Neuron (in vitro differentiated cells): ENCODE measurements at regions not wholly inside any gene's neighbourhood (a gene's known extent, or its start where the extent isn't known, plus 50 kb on each side); places are given as distances from the start of the nearest gene placed in this dataset.
"Not testable (repeated sequence)": the region's sequence is repeated elsewhere in the genome, so short reads cannot be mapped to it uniquely, and the experiment has no call there.

Experiments
- H2AFZ ChIP-seq: one replicate; pipeline ENCODE4 v1.6.1; 2013; ENCODE audit warnings: low read depth, mild to moderate bottlenecking, inconsistent platforms, low read length, moderate library complexity
- H3K27me3 ChIP-seq: one replicate; pipeline ENCODE4 v1.6.1; 2013; ENCODE audit warnings: low read length; ENCODE audit not compliant: insufficient read depth
- H3K36me3 ChIP-seq: one replicate; pipeline ENCODE4 v1.6.1; 2013; ENCODE audit warnings: low read length; ENCODE audit not compliant: insufficient read depth
- H3K4me1 ChIP-seq: one replicate; pipeline ENCODE4 v1.6.1; 2013; ENCODE audit warnings: low read length; ENCODE audit not compliant: insufficient read depth
- H3K4me3 ChIP-seq: 2 replicates; pipeline ENCODE4 v1.5.1; 2013; ENCODE audit warnings: mild to moderate bottlenecking, low read length, moderate library complexity
- H3K9me3 ChIP-seq: one replicate; pipeline ENCODE4 v1.6.1; 2013; ENCODE audit warnings: low read length

GRCh38 chr2:53504507-53504906 is 263.1 kb upstream of the CHAC2 start:
- Histone ChIP-seq H3K4me1 (no peaks in the 10 kb centered on the region), H3K9me3 (no peaks in the 10 kb centered on the region), H2AFZ (no peak overlapping the region), H3K4me3 (no peak overlapping the region), H3K36me3 (no peaks in the 10 kb centered on the region), H3K27me3 (no peaks in the 10 kb centered on the region)

DNA sequence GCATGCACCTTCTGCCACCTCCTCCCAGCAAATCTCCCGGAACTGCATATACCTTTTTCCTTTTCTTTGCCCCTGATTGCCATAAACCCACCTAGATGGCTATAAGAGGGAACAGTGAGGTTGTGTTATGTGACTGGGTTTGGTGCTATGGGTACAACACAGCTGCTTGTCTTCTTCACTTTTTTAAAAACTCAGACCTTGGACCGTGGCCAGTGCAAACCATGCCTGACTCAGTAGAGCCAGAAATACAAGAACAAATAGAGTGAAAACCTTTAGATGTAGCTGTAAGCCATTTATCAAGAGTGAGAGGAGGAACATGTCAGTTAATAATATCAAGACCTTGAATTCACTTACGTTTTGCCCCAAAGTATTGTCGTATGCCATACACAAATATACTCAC is 267.4 kb upstream of the CHAC2 start:
- Histone ChIP-seq H2AFZ (no peak overlapping the region), H3K9me3 (no peaks in the 10 kb centered on the region), H3K4me1 (no peaks in the 10 kb centered on the region), H3K36me3 (no peaks in the 10 kb centered on the region), H3K27me3 (no peaks in the 10 kb centered on the region), H3K4me3 (no peak overlapping the region)

GRCh38 chr2:53498210-53498609 is 269.4 kb upstream of the CHAC2 start:
- no peak overlapping the region for H3K4me3 ChIP-seq
- no peak overlapping the region for H2AFZ ChIP-seq
- no peaks in the 10 kb centered on the region for H3K4me1 ChIP-seq
- H3K27me3 ChIP-seq, result no peaks in the 10 kb centered on the region
- H3K36me3 ChIP-seq, result no peaks in the 10 kb centered on the region
- no peaks in the 10 kb centered on the region for H3K9me3 ChIP-seq

GRCh38 chr2:53497020-53497419 is 270.6 kb upstream of the CHAC2 start:
- Histone ChIP-seq H3K4me3 (no peak overlapping the region), H3K27me3 (no peaks in the 10 kb centered on the region), H3K4me1 (no peaks in the 10 kb centered on the region), H2AFZ (no peak overlapping the region), H3K36me3 (no peaks in the 10 kb centered on the region), H3K9me3 (no peaks in the 10 kb centered on the region)

GRCh38 chr2:53493210-53493609 is 274.4 kb upstream of the CHAC2 start:
- Histone ChIP-seq H2AFZ (no peak overlapping the region), H3K9me3 (no peaks in the 10 kb centered on the region), H3K27me3 (no peaks in the 10 kb centered on the region), H3K36me3 (no peaks in the 10 kb centered on the region), H3K4me3 (no peak overlapping the region), H3K4me1 (no peaks in the 10 kb centered on the region)

- Histone ChIP-seq H3K4me1 (no peaks in the 10 kb centered on the region), H3K36me3 (no peaks in the 10 kb centered on the region), H3K4me3 (no peak overlapping the region), H2AFZ (no peak overlapping the region), H3K9me3 (no peaks in the 10 kb centered on the region), H3K27me3 (no peaks in the 10 kb centered on the region)
Measured at GRCh38 chr2:53490659-53491058, 276.9 kb upstream of the CHAC2 start.

DNA sequence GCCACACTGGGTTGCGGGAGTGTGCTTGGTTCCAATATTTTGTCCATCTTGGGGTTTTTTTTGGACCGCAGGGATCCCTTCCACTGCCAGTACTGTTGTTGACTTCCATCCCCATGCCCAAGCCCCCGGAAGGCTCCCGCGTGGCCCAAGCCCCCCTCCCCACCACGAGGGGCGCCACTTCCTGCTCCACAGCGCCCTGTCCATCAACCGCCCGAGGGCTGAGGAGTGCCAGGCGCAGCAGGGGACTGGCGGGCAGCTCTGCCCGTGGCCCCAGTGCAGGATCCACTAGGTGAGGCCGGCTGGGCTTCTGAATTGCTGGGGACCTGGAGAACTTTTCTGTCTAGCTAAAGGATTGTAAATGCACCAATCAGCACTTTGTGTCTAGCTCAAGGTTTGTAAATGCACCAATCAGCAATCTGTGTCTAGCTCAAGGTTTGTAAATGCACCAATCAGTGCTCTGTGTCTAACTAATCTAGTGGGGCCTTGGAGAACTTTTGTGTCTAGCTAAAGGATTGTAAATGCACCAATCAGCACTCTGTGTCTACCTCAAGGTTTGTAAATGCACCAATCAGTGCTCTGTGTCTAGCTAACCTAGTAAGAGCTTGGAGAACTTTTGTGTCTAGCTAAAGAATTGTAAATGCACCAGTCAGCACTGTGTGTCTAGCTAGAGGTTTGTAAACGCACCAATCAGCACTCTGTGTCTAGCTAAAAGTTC is 281.3 kb upstream of the CHAC2 start:
- not testable (repeated sequence) for H3K9me3 ChIP-seq, H2AFZ ChIP-seq, H3K27me3 ChIP-seq, H3K4me1 ChIP-seq, H3K36me3 ChIP-seq, H3K4me3 ChIP-seq

DNA sequence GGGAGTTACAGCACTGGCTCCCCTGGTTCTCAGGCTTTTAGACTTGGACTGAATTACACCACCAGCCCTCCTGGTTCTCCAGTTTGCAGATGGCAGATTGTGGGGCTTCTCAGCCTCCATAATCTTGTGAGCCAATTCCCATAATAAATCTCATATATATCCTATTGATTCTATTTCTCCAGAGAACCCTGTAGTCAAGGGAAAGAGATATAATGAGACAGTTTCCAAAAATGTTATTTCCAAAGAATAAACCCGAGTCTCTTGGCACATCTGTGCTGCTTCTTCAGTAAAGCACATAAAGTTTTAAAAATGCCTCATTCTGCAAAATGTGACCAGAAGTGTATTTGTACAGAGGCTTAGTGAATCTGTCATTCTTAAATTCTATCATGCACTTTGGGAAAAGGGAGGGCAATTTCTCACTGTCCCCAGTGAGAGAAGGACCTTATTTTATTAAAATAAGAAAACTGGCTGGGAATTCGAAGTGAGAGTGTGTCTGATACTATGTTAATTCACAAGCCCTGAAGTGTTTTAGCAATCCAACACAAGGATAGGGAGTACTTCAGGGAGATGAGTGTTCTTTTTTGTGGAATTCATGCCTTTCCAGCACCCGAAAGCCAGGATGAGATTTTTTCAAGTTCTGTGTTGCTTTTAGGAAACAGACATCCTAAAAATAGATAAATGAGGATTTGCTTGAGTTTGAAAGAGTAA is 282.4 kb upstream of the CHAC2 start:
- Histone ChIP-seq H3K9me3 (no peaks in the 10 kb centered on the region), H3K36me3 (no peaks in the 10 kb centered on the region), H3K4me1 (no peaks in the 10 kb centered on the region), H3K4me3 (no peak overlapping the region), H2AFZ (no peak overlapping the region), H3K27me3 (no peaks in the 10 kb centered on the region)

DNA sequence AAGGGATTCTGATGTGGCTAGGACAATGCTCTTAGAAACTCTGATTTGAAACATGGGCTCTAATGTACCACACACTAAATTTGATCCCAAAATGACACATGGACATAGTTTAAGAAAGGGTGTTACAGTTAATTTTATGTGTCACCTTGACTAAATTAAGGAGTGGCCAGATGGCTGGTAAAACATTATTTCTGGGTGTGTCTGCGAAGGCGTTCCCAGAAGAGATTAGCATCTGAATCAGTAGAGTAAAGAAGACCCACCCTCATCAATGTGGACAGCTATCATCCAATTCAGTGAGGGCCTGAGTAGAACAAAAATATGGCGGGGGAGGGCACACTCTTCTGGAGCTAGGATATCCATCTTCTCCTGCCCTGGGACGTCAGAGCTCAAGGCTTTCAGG is 283.1 kb upstream of the CHAC2 start:
- no peaks in the 10 kb centered on the region for H3K9me3 ChIP-seq
- no peak overlapping the region for H2AFZ ChIP-seq
- H3K4me3 ChIP-seq, result no peak overlapping the region
- H3K27me3 ChIP-seq, result no peaks in the 10 kb centered on the region
- H3K36me3 ChIP-seq, result no peaks in the 10 kb centered on the region
- H3K4me1 ChIP-seq, result no peaks in the 10 kb centered on the region

GRCh38 chr2:53477517-53477916 is 290.1 kb upstream of the CHAC2 start:
- no peak overlapping the region for H3K4me3 ChIP-seq
- H3K9me3 ChIP-seq, result no peaks in the 10 kb centered on the region
- no peaks in the 10 kb centered on the region for H3K27me3 ChIP-seq
- H3K36me3 ChIP-seq, result no peaks in the 10 kb centered on the region
- H3K4me1 ChIP-seq, result no peaks in the 10 kb centered on the region
- no peak overlapping the region for H2AFZ ChIP-seq

GRCh38 chr2:53476834-53477233 is 290.8 kb upstream of the CHAC2 start:
- no peaks in the 10 kb centered on the region for H3K36me3 ChIP-seq
- H2AFZ ChIP-seq, result no peak overlapping the region
- no peaks in the 10 kb centered on the region for H3K9me3 ChIP-seq
- no peak overlapping the region for H3K4me3 ChIP-seq
- no peaks in the 10 kb centered on the region for H3K27me3 ChIP-seq
- H3K4me1 ChIP-seq, result no peaks in the 10 kb centered on the region

DNA sequence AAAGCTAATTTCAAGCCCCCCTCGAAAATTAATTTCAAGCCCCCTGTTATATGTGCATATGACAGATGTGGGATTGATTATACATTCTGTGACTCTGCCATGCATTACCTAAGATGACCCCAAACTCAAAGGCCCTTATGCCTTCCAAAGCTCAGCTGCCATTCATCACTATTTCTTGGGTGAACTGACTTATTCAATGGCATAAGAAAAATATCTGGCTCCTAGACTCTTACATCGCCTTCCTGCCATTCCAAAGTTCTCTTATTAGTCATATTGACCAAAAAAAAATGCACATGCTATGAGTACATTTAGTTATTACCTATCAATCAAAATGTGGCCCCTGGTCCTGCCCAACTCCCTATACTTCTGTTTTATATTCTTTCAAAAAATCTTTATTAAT is 291.8 kb upstream of the CHAC2 start:
- Histone ChIP-seq H3K4me1 (no peaks in the 10 kb centered on the region), H3K4me3 (no peak overlapping the region), H3K9me3 (no peaks in the 10 kb centered on the region), H3K36me3 (no peaks in the 10 kb centered on the region), H3K27me3 (no peaks in the 10 kb centered on the region), H2AFZ (no peak overlapping the region)

- no peaks in the 10 kb centered on the region for H3K27me3 ChIP-seq
- H3K36me3 ChIP-seq, result no peaks in the 10 kb centered on the region
- no peaks in the 10 kb centered on the region for H3K4me1 ChIP-seq
- no peaks in the 10 kb centered on the region for H3K9me3 ChIP-seq
- H2AFZ ChIP-seq, result no peak overlapping the region
- H3K4me3 ChIP-seq, result no peak overlapping the region
Measured at GRCh38 chr2:53475321-53475720, 292.3 kb upstream of the CHAC2 start.

DNA sequence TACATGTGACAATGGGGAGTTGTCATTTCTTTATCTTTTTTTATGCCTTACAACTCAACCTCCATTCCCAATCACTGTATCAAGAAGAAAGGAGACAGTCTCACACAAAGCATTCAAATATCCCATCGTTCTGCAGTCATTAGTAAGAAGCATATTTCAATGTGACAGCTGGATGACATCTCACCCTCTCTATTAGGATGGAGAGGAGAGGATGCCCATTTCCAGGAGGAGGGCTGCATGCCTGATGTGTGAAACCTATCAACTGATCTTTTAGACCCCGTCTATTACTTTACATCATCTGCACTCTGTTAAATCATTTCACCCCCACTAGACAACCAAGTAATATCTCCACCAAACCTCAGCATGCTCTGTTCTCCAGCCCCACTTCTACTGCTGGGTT is 292.7 kb upstream of the CHAC2 start:
- Histone ChIP-seq H3K4me3 (no peak overlapping the region), H2AFZ (no peak overlapping the region), H3K27me3 (no peaks in the 10 kb centered on the region), H3K36me3 (no peaks in the 10 kb centered on the region), H3K9me3 (no peaks in the 10 kb centered on the region), H3K4me1 (no peaks in the 10 kb centered on the region)
